Peyer's patch (tissue), 4 donors: ENCODE measurements at regions not wholly inside any gene's neighbourhood (a gene's known extent, or its start where the extent isn't known, plus 50 kb on each side); places are given as distances from the start of the nearest gene placed in this dataset.

Experiments used
- POLR2A ChIP-seq, 2 donors: fragments of 450-650 bp; IDR thresholded peaks; one replicate each; pipeline ENCODE4 v1.5.1; 2017; ENCODE audit warnings: antibody characterized with exemption in 2 of 2, mild to moderate bottlenecking in 2 of 2, moderate library complexity in 2 of 2
- TF ChIP-seq, protein P1 (sequence below), 6 experiments: fragments of 450-650 bp in 4 of 6; fragments of 200-600 bp in 2 of 6; sonication (generic) in 1 of 6; IDR thresholded peaks; one replicate each; pipeline ENCODE4 v1.5.1; 2017 to 2019; ENCODE audit warnings: antibody characterized with exemption in 6 of 6, mild to moderate bottlenecking in 3 of 6, moderate library complexity in 1 of 6

- TF ChIP-seq, protein P1, sequence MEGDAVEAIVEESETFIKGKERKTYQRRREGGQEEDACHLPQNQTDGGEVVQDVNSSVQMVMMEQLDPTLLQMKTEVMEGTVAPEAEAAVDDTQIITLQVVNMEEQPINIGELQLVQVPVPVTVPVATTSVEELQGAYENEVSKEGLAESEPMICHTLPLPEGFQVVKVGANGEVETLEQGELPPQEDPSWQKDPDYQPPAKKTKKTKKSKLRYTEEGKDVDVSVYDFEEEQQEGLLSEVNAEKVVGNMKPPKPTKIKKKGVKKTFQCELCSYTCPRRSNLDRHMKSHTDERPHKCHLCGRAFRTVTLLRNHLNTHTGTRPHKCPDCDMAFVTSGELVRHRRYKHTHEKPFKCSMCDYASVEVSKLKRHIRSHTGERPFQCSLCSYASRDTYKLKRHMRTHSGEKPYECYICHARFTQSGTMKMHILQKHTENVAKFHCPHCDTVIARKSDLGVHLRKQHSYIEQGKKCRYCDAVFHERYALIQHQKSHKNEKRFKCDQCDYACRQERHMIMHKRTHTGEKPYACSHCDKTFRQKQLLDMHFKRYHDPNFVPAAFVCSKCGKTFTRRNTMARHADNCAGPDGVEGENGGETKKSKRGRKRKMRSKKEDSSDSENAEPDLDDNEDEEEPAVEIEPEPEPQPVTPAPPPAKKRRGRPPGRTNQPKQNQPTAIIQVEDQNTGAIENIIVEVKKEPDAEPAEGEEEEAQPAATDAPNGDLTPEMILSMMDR (IDR thresholded peaks at IDR 0.05) = no peak
- no peak for TF ChIP-seq POLR2A (IDR thresholded peaks at IDR 0.05)
Observed at GRCh38 chr16:87551487-87551886, 50.8 kb upstream of the JPH3 start.
